ENCODE measurements at regions not wholly inside any gene's neighbourhood (a gene's known extent, or its start where the extent isn't known, plus 50 kb on each side); places are given as distances from the start of the nearest gene placed in this dataset.

DNA sequence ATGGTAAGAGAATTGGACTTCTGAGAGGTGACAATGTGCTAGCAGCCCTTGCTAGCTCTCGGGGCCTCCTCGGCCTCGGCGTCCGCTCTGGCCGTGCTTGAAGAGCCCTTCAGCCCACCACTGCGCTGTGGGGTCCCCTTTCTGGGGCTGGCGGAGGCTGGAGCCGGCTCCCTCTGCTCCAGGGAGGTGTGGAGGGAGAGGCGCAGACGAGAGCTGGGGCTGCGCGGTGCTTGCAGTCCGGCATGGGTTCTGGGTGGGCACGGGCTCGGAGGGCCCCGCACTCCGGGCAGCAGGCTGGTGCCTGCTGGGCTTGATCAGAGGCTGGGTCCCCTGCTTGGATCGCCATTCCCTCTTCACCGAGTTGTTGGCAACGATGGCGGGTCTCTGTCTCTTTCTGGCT lies 226.4 kb upstream of the AMIGO2 start:
- H3K9me3 Mint-ChIP-seq (ENCODE audit: unreplicated experiment), result peaks cover 3% of the 10 kb centered on the region
- TF ChIP-seq, protein P1, sequence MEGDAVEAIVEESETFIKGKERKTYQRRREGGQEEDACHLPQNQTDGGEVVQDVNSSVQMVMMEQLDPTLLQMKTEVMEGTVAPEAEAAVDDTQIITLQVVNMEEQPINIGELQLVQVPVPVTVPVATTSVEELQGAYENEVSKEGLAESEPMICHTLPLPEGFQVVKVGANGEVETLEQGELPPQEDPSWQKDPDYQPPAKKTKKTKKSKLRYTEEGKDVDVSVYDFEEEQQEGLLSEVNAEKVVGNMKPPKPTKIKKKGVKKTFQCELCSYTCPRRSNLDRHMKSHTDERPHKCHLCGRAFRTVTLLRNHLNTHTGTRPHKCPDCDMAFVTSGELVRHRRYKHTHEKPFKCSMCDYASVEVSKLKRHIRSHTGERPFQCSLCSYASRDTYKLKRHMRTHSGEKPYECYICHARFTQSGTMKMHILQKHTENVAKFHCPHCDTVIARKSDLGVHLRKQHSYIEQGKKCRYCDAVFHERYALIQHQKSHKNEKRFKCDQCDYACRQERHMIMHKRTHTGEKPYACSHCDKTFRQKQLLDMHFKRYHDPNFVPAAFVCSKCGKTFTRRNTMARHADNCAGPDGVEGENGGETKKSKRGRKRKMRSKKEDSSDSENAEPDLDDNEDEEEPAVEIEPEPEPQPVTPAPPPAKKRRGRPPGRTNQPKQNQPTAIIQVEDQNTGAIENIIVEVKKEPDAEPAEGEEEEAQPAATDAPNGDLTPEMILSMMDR (IDR thresholded peaks at IDR 0.05), result no peak
- DNase-seq (ENCODE audit: extremely low spot score, unreplicated experiment), result no peak
- no peak overlapping the region for H3K4me3 Mint-ChIP-seq (ENCODE audit: unreplicated experiment)
- H3K27ac Mint-ChIP-seq (ENCODE audit: unreplicated experiment), result no peak overlapping the region
- H3K36me3 Mint-ChIP-seq (ENCODE audit: unreplicated experiment), result no peaks in the 10 kb centered on the region
- H3K4me1 Mint-ChIP-seq (ENCODE audit: unreplicated experiment), result peaks cover 17% of the 10 kb centered on the region
- no peaks in the 10 kb centered on the region for H3K27me3 Mint-ChIP-seq (ENCODE audit: unreplicated experiment)

DNA sequence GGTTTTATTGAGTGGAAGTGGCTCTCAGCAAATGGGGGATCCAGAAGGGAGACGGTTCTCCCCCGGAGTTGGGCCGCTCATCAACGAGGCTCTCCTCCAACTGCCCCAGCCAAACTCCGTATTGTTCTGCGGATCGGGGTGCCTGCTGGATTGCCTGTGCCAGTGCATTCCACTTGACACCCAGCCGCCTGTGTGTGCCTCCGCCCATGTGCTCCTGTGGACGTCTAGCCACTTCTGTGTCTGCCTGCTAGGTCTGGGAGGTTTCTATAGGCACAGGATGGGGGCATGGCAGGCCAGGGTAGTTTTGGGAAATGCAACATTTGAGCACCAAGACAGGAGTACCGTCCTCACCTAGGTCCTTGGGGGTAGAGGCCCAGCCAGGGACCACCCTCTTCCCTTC lies 225.7 kb upstream of the AMIGO2 start:
- TF ChIP-seq, protein P1 (IDR thresholded peaks at IDR 0.05), result no peak
- Mint-ChIP-seq H3K4me1 (ENCODE audit: unreplicated experiment) (peaks cover 17% of the 10 kb centered on the region), H3K27me3 (ENCODE audit: unreplicated experiment) (no peaks in the 10 kb centered on the region), H3K36me3 (ENCODE audit: unreplicated experiment) (no peaks in the 10 kb centered on the region), H3K27ac (ENCODE audit: unreplicated experiment) (no peak overlapping the region), H3K4me3 (ENCODE audit: unreplicated experiment) (no peak overlapping the region), H3K9me3 (ENCODE audit: unreplicated experiment) (peaks cover 3% of the 10 kb centered on the region)
- no peak for DNase-seq (ENCODE audit: extremely low spot score, unreplicated experiment)

DNA sequence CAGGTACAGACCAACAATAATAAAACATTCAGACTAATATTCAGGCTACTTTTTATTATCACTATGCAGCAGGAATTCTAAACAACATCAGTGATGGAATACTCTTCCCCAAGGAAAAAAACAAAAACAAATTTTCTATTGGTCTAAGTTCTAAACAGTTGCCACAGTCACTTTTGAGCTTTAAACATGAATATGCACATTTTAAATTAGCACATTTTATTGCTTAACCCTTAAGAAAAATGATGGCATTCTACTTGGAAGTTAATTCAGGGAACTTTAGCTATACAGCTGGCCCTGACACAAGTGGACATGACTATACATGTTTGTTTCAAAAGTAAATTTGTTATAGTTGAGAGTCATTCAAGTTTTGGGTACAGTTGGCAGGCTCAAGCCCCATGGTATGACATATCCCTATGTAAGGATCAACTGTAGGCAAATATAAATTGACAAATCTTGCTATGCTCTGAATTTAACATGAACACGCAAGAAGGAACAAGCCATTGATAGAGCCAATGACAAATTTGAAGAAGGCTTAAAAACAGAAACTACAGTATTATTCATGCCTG lies 224.3 kb upstream of the AMIGO2 start:
- no peak for DNase-seq (ENCODE audit: extremely low spot score, unreplicated experiment)
- H3K27ac Mint-ChIP-seq (ENCODE audit: unreplicated experiment), result no peak overlapping the region
- H3K4me3 Mint-ChIP-seq (ENCODE audit: unreplicated experiment), result no peak overlapping the region
- no peaks in the 10 kb centered on the region for H3K9me3 Mint-ChIP-seq (ENCODE audit: unreplicated experiment)
- H3K4me1 Mint-ChIP-seq (ENCODE audit: unreplicated experiment), result peaks cover 17% of the 10 kb centered on the region
- no peaks in the 10 kb centered on the region for H3K36me3 Mint-ChIP-seq (ENCODE audit: unreplicated experiment)
- no peaks in the 10 kb centered on the region for H3K27me3 Mint-ChIP-seq (ENCODE audit: unreplicated experiment)
- TF ChIP-seq, protein P1 (IDR thresholded peaks at IDR 0.05), result no peak

DNA sequence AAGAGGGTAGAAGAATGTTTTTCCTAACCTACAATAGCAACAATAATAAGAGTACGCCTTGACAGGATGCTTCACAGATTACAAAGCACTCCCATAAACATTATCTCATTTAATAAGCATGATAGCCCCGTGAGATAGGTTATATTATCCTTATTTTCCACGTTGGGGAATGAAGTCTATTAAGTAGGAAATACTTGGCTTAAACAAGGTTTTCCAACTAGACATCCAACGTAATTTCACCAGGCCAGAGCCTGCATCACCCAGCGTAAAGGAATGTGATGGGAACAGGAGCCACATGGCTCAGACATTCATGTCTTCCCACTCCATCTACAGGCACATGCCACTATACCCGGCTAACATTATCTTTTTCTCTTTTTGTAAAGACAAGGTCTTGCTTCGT lies 223.4 kb upstream of the AMIGO2 start:
- no peak overlapping the region for H3K27ac Mint-ChIP-seq (ENCODE audit: unreplicated experiment)
- no peaks in the 10 kb centered on the region for H3K36me3 Mint-ChIP-seq (ENCODE audit: unreplicated experiment)
- H3K4me1 Mint-ChIP-seq (ENCODE audit: unreplicated experiment), result peaks cover 17% of the 10 kb centered on the region
- peaks cover 5% of the 10 kb centered on the region for H3K9me3 Mint-ChIP-seq (ENCODE audit: unreplicated experiment)
- DNase-seq (ENCODE audit: extremely low spot score, unreplicated experiment), result no peak
- TF ChIP-seq, protein P1 (IDR thresholded peaks at IDR 0.05), result no peak
- no peaks in the 10 kb centered on the region for H3K27me3 Mint-ChIP-seq (ENCODE audit: unreplicated experiment)
- H3K4me3 Mint-ChIP-seq (ENCODE audit: unreplicated experiment), result no peak overlapping the region

DNA sequence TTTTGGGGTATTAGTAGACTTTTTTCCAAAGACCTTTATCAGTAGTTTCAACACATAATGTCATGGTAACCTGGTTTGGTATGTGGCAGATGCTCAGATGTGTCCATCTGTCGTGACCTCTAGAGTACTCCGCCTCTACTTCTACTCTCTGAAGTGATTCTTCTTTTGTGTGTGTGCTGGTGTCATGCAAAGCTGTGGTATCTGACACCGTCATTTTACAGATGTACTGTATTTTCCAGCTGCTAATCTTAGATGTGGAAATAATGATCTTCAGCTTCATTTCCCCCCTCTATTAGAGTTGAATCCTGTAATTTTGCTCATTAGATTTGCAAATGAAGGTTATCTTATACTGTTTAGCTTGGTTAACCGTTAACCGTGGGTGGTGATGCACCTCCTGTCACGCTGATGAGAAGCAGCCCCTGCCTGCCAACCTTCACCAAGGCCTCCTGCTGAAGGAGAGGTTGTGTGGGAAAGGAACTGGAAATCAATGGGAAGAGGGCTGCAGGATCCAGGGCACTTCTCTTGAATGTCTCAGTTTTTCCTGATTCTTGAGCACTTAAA lies 222.4 kb upstream of the AMIGO2 start:
- Mint-ChIP-seq H3K36me3 (ENCODE audit: unreplicated experiment) (no peaks in the 10 kb centered on the region), H3K27me3 (ENCODE audit: unreplicated experiment) (no peaks in the 10 kb centered on the region), H3K9me3 (ENCODE audit: unreplicated experiment) (peaks cover 5% of the 10 kb centered on the region), H3K27ac (ENCODE audit: unreplicated experiment) (no peak overlapping the region), H3K4me1 (ENCODE audit: unreplicated experiment) (peaks cover 15% of the 10 kb centered on the region), H3K4me3 (ENCODE audit: unreplicated experiment) (no peak overlapping the region)
- TF ChIP-seq, protein P1 (IDR thresholded peaks at IDR 0.05), result no peak
- no peak for DNase-seq (ENCODE audit: extremely low spot score, unreplicated experiment)
